Uterus (tissue), 3 donors: ENCODE measurements at regions not wholly inside any gene's neighbourhood (a gene's known extent, or its start where the extent isn't known, plus 50 kb on each side); places are given as distances from the start of the nearest gene placed in this dataset.
"Not testable (repeated sequence)": the region's sequence is repeated elsewhere in the genome, so short reads cannot be mapped to it uniquely, and the experiment has no call there.

Source experiments
- DNase-seq, 2 donors: peaks; one replicate each; pipeline ENCODE4 v3.0.0-alpha.2; 2019 to 2020
- H3K27ac ChIP-seq, 2 donors: fragments of 200-600 bp; sonication (generic); 1 replicate in 1 of 2; 2 replicates in 1 of 2; pipeline ENCODE4 v1.5.1; 2016 to 2018
- H3K27me3 ChIP-seq, 2 donors: fragments of 200-600 bp; sonication (generic); one replicate each; pipeline ENCODE4 v1.5.1; 2018 to 2019; ENCODE audit warnings: control low read depth in 1 of 2
- H3K36me3 ChIP-seq, 2 donors: fragments of 200-600 bp; sonication (generic); one replicate each; pipeline ENCODE4 v1.5.1; 2019; ENCODE audit warnings: control low read depth in 1 of 2
- H3K4me1 ChIP-seq, 2 donors: fragments of 200-600 bp; sonication (generic); one replicate each; pipeline ENCODE4 v1.5.1; 2018 to 2019; ENCODE audit warnings: control low read depth in 1 of 2
- H3K4me3 ChIP-seq, 2 donors: fragments of 200-600 bp; sonication (generic); 1 replicate in 1 of 2; 2 replicates in 1 of 2; pipeline ENCODE4 v1.5.1; 2018 to 2019; ENCODE audit warnings: mild to moderate bottlenecking in 1 of 2
- H3K9me3 ChIP-seq, 2 donors: fragments of 200-600 bp; sonication (generic); one replicate each; pipeline ENCODE4 v1.5.1; 2019; ENCODE audit warnings: control low read depth in 1 of 2
- POLR2A ChIP-seq, 2 donors: fragments of 450-650 bp; IDR thresholded peaks; one replicate each; pipeline ENCODE4 v1.6.1; 2016; ENCODE audit warnings: antibody characterized with exemption in 2 of 2, mild to moderate bottlenecking in 1 of 2, moderate library complexity in 1 of 2
- intact Hi-C: fragments of 100-400 bp; cut with DNase I; formaldehyde crosslinking; loops from one replicate; pipeline ENCODE4 v1.15.1; 2023; ENCODE audit warnings: low total_unique reads
- TF ChIP-seq, protein P1 (sequence below), 4 experiments: fragments of 200-600 bp in 2 of 4; fragments of 450-650 bp in 2 of 4; sonication (generic) in 2 of 4; IDR thresholded peaks; one replicate each; pipeline ENCODE4 v1.5.1; 2016 to 2019; ENCODE audit warnings: antibody characterized with exemption in 4 of 4, mild to moderate bottlenecking in 2 of 4, moderate library complexity in 1 of 4
- donor health status: DM: yes; HTN: yes; CAD: no.

DNA sequence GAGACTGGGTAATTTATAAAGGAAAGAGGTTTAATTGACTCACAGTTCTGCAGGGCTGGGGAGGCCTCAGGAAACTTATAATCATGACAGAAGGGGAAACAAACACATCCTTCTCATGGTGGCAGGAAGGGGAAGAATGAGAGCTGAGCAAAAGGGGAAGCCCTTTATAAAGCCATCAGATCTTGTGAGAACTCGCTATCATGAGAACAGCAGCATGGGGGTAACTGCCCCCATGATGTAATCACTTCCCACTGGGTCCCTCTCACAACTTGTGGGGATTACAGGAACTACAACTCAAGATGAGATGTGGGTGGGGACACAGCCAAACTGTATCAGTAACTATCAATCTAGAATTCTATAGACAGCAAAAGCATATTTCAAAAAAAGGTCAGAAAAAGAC lies 64.7 kb upstream of the ACTRT2 start:
- Histone ChIP-seq H3K4me1 (no peaks in the 10 kb centered on the region), H3K27ac (no peak overlapping the region), H3K9me3 (no peaks in the 10 kb centered on the region), H3K27me3 (no peaks in the 10 kb centered on the region), H3K4me3 (no peak overlapping the region), H3K36me3 (no peaks in the 10 kb centered on the region)
- TF ChIP-seq, protein P1, sequence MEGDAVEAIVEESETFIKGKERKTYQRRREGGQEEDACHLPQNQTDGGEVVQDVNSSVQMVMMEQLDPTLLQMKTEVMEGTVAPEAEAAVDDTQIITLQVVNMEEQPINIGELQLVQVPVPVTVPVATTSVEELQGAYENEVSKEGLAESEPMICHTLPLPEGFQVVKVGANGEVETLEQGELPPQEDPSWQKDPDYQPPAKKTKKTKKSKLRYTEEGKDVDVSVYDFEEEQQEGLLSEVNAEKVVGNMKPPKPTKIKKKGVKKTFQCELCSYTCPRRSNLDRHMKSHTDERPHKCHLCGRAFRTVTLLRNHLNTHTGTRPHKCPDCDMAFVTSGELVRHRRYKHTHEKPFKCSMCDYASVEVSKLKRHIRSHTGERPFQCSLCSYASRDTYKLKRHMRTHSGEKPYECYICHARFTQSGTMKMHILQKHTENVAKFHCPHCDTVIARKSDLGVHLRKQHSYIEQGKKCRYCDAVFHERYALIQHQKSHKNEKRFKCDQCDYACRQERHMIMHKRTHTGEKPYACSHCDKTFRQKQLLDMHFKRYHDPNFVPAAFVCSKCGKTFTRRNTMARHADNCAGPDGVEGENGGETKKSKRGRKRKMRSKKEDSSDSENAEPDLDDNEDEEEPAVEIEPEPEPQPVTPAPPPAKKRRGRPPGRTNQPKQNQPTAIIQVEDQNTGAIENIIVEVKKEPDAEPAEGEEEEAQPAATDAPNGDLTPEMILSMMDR (IDR thresholded peaks at IDR 0.05) = no peak
- no peak for TF ChIP-seq POLR2A (IDR thresholded peaks at IDR 0.05)
- DNase-seq = no peak
- intact Hi-C loops = no loop called here

DNA sequence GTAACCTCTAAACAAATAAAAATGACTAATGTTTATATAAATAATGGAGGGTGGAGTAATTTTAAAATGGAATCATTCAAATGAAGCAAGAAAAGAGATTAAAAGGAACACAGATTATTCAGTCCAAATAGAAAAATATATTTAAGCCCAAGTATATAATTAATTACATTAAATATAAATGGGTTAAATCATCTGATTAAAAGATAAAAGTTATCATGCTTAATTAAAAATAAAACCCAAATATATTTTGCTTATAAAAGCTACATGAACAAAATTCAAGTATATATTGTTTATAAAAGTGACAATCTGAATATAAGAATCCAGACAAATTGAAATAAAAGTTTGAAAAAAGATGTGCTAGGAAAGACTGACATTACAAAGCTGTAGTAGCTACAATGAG lies 63.9 kb upstream of the ACTRT2 start:
- Histone ChIP-seq H3K4me3 (no peak overlapping the region), H3K27ac (no peak overlapping the region), H3K4me1 (no peaks in the 10 kb centered on the region), H3K9me3 (no peaks in the 10 kb centered on the region), H3K27me3 (no peaks in the 10 kb centered on the region), H3K36me3 (no peaks in the 10 kb centered on the region)
- intact Hi-C loops = no loop called here
- no peak for TF ChIP-seq POLR2A (IDR thresholded peaks at IDR 0.05)
- TF ChIP-seq, protein P1 (IDR thresholded peaks at IDR 0.05) = no peak
- DNase-seq = no peak

DNA sequence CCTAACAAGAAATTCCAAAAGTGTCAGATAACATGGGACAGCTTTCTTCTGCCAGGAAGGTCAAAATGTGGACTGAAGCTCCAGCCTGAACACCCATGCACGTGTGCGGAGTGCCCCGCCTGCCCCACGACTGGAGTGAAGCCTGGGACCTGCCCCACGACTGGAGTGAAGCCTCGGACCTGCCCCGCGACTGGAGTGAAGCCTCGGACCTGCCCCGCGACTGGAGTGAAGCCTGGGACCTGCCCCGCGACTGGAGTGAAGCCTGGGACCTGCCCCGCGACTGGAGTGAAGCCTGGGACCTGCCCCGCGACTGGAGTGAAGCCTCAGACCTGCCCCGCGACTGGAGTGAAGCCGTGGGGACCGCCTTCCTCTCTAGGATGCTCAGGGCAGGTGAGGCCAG lies 61.4 kb upstream of the ACTRT2 start:
- DNase-seq, H3K27me3 ChIP-seq, H3K36me3 ChIP-seq, intact Hi-C loops, H3K4me3 ChIP-seq, H3K4me1 ChIP-seq, H3K27ac ChIP-seq, H3K9me3 ChIP-seq: not testable (repeated sequence)

DNA sequence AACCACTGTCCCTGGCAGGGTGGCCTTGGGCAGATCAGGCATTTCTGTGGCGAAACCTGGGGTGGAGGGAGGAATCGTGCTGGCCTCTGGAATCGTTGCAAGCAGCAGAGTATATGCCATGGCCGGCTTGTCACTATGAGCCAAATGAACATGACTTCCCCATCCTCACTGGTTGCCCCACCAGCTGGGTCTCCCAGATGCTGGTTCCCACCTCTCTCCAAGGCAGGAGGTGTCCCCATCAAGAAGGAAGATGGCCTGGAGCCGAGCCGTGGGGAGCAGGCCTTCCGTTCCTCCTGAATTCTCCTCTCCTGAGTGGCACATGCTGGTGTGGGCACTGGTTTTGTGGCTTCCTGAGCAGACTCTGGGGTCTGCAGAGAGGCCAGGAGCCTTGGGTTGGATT lies 60.2 kb upstream of the ACTRT2 start:
- H3K9me3 ChIP-seq = no peaks in the 10 kb centered on the region
- intact Hi-C loops = no loop called here
- H3K36me3 ChIP-seq = no peaks in the 10 kb centered on the region
- no peak for TF ChIP-seq POLR2A (IDR thresholded peaks at IDR 0.05)
- TF ChIP-seq, protein P1 (IDR thresholded peaks at IDR 0.05) = no peak
- DNase-seq = no peak
- no peak overlapping the region for H3K4me3 ChIP-seq
- H3K27ac ChIP-seq = no peak overlapping the region
- no peaks in the 10 kb centered on the region for H3K4me1 ChIP-seq
- H3K27me3 ChIP-seq = no peaks in the 10 kb centered on the region

DNA sequence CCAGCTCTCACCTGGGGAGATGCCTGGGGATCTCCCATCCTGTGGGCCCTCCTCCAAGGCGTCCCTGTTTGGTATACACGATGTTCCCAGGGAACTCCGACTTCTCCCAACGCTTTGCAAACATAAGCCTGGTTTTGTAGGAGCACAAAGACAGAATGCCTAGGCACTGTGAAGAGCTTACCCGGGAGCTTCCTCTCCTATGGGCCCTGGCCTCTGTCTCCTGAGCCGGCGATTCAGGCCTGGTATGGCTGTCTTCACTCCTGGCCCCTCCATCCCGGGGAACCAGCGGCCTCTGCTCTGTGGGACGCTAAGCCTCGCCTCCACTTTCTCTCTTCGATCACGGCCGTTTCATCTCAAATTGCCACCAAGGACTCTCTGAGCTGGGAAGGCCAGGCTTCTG lies 59.6 kb upstream of the ACTRT2 start:
- intact Hi-C loops = no loop called here
- no peak for DNase-seq
- no peak for TF ChIP-seq POLR2A (IDR thresholded peaks at IDR 0.05)
- TF ChIP-seq, protein P1 (IDR thresholded peaks at IDR 0.05) = no peak

DNA sequence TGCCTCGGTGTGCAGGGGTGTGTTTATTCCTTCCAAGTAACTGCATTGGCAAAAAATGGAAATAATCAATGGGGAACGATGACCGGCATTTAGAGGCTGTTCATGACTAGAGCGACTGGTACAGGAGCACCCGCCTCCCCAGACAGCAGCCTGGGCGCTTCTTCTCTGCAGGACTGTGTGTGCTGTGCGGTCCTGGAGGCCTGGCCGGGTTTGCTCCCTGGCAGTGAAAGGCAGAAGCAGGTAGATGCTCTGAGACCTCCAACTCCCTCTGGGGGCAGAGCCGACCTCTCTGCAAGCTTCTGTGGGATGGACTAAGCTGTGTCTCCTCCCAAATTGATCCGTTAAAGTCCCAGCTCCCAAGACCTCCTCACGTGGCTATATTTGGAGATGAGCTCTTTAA lies 59.2 kb upstream of the ACTRT2 start:
- Histone ChIP-seq H3K4me3 (no peak overlapping the region), H3K27me3 (no peaks in the 10 kb centered on the region), H3K27ac (no peak overlapping the region), H3K36me3 (no peaks in the 10 kb centered on the region), H3K4me1 (no peaks in the 10 kb centered on the region), H3K9me3 (no peaks in the 10 kb centered on the region)
- TF ChIP-seq, protein P1 (IDR thresholded peaks at IDR 0.05) = no peak
- TF ChIP-seq POLR2A (IDR thresholded peaks at IDR 0.05) = no peak
- intact Hi-C loops = no loop called here
- DNase-seq = no peak

More for the DNA sequence above, 59.6 kb upstream of the ACTRT2 start:
- Histone ChIP-seq H3K4me3 (no peak overlapping the region), H3K9me3 (no peaks in the 10 kb centered on the region), H3K36me3 (no peaks in the 10 kb centered on the region), H3K27ac (no peak overlapping the region), H3K27me3 (no peaks in the 10 kb centered on the region), H3K4me1 (no peaks in the 10 kb centered on the region)
